NCI-H526 (cell line): ENCODE measurements at regions not wholly inside any gene's neighbourhood (a gene's known extent, or its start where the extent isn't known, plus 50 kb on each side); places are given as distances from the start of the nearest gene placed in this dataset.
"Not testable (repeated sequence)": the region's sequence is repeated elsewhere in the genome, so short reads cannot be mapped to it uniquely, and the experiment has no call there.

Experiments
- DNase-seq, 2 experiments: peaks; one replicate each; lab custom pipeline; 2025; lab: John Stamatoyannopoulos, UW

GRCh38 chr4:89496851-89497250, 189.3 kb upstream of the GPRIN3 start:
- DNase-seq: no peak

- no peak for DNase-seq
These were observed 185.8 kb upstream of the GPRIN3 start for GRCh38 chr4:89493367-89493766.

- no peak for DNase-seq
These were observed 185.0 kb upstream of the GPRIN3 start for GRCh38 chr4:89492581-89493071.

- no peak for DNase-seq
These were observed 184.2 kb upstream of the GPRIN3 start for GRCh38 chr4:89491761-89492160.

GRCh38 chr4:89489921-89490431, 182.4 kb upstream of the GPRIN3 start:
- not testable (repeated sequence) for DNase-seq

GRCh38 chr4:89489338-89489771, 181.8 kb upstream of the GPRIN3 start:
- no peak for DNase-seq

- no peak for DNase-seq
These were observed 181.1 kb upstream of the GPRIN3 start for GRCh38 chr4:89488736-89489135.

GRCh38 chr4:89486673-89487072, 179.1 kb upstream of the GPRIN3 start:
- no peak for DNase-seq

- DNase-seq: peak; percentile 7 to 28
These were observed 178.4 kb upstream of the GPRIN3 start for GRCh38 chr4:89486042-89486441.

- DNase-seq: no peak
These were observed 176.2 kb upstream of the GPRIN3 start for GRCh38 chr4:89483833-89484232.

GRCh38 chr4:89482926-89483595, 175.5 kb upstream of the GPRIN3 start:
- DNase-seq: no peak

- peak; percentile 19 to 55 for DNase-seq
These were observed 174.7 kb upstream of the GPRIN3 start for GRCh38 chr4:89482251-89482650.

GRCh38 chr4:89469930-89470375, 162.4 kb upstream of the GPRIN3 start:
- DNase-seq: no peak

- DNase-seq: no peak
These were observed 161.9 kb upstream of the GPRIN3 start for GRCh38 chr4:89469516-89469915.

GRCh38 chr4:89468602-89469001, 161.0 kb upstream of the GPRIN3 start:
- DNase-seq: no peak

GRCh38 chr4:89463341-89463740, 155.7 kb upstream of the GPRIN3 start:
- DNase-seq: no peak

GRCh38 chr4:89447543-89447942, 139.9 kb upstream of the GPRIN3 start:
- DNase-seq: no peak

- no peak for DNase-seq
These were observed 138.6 kb upstream of the GPRIN3 start for GRCh38 chr4:89446193-89446592.

- DNase-seq: no peak
These were observed 131.9 kb upstream of the GPRIN3 start for GRCh38 chr4:89439533-89439932.

- peak in 1 of 2 experiments; percentile 54 for DNase-seq
These were observed 130.7 kb upstream of the GPRIN3 start for GRCh38 chr4:89438102-89438831.

GRCh38 chr4:89434364-89434988, 126.9 kb upstream of the GPRIN3 start:
- DNase-seq: peak; percentile 28 to 64

GRCh38 chr4:89427782-89428181, 120.2 kb upstream of the GPRIN3 start:
- no peak for DNase-seq

GRCh38 chr4:89425023-89425422, 117.4 kb upstream of the GPRIN3 start:
- no peak for DNase-seq
